ENCODE measurements at regions not wholly inside any gene's neighbourhood (a gene's known extent, or its start where the extent isn't known, plus 50 kb on each side); places are given as distances from the start of the nearest gene placed in this dataset.

DNA sequence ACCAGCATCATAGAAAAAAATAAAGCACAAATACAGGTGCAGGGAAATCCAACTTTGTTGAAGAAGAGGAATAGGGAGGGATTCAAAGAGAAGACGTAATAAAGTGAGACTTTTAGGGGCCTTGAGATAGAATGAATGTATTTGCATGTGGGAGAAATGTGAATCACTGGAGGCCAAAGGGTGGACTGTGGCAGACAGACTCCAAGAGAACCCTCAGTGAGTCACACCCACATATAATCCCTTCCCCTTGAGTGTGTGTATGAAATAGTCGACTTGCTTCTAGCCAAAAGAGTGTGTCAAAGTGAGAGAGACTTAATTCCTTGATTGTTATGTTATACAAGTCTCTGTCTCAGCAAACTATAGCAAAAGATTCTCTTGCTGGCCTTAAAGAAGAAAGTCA lies 101.3 kb upstream of the GHITM start:
- TF ChIP-seq POLR2AphosphoS5 (IDR thresholded peaks at IDR 0.05): no peak
- TF ChIP-seq, protein P1, sequence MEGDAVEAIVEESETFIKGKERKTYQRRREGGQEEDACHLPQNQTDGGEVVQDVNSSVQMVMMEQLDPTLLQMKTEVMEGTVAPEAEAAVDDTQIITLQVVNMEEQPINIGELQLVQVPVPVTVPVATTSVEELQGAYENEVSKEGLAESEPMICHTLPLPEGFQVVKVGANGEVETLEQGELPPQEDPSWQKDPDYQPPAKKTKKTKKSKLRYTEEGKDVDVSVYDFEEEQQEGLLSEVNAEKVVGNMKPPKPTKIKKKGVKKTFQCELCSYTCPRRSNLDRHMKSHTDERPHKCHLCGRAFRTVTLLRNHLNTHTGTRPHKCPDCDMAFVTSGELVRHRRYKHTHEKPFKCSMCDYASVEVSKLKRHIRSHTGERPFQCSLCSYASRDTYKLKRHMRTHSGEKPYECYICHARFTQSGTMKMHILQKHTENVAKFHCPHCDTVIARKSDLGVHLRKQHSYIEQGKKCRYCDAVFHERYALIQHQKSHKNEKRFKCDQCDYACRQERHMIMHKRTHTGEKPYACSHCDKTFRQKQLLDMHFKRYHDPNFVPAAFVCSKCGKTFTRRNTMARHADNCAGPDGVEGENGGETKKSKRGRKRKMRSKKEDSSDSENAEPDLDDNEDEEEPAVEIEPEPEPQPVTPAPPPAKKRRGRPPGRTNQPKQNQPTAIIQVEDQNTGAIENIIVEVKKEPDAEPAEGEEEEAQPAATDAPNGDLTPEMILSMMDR (IDR thresholded peaks at IDR 0.05): no peak

Data from prostate gland (tissue), 2 donors.